B cell (primary cell): ENCODE measurements at regions not wholly inside any gene's neighbourhood (a gene's known extent, or its start where the extent isn't known, plus 50 kb on each side); places are given as distances from the start of the nearest gene placed in this dataset.
"Not testable (repeated sequence)": the region's sequence is repeated elsewhere in the genome, so short reads cannot be mapped to it uniquely, and the experiment has no call there.

Experiments used
- ATAC-seq: fragments of 200-7000 bp; cut with Tn5 transposase; one replicate; pipeline ENCODE4 v1.10.0; 2021; ENCODE audit warnings: low read depth, mild to moderate bottlenecking, moderate number of reproducible peaks, moderate library complexity
- CTCF ChIA-PET: fragments of 350-600 bp; sonication (Branson Sonifier 250); formaldehyde crosslinking; loops from one replicate; lab custom pipeline; 2021; ENCODE audit warnings: antibody characterized with exemption, inconsistent platforms; lab: Charles Lee
- POLR2A ChIA-PET: fragments of 350-600 bp; sonication (Branson Sonifier 250); formaldehyde crosslinking; loops from one replicate; lab custom pipeline; 2021; ENCODE audit warnings: antibody characterized with exemption; lab: Charles Lee
- DNase-seq: peaks from one replicate; pipeline ENCODE4 v3.0.0; 2013
- H2AFZ ChIP-seq: 2 replicates; pipeline ENCODE4 v1.6.1; 2012; ENCODE audit warnings: mild to moderate bottlenecking, low read depth, low read length; ENCODE audit not compliant: insufficient read depth, poor library complexity, severe bottlenecking
- H3K27ac ChIP-seq, 2 donors: 1 replicate in 1 of 2; 2 replicates in 1 of 2; pipeline ENCODE4 v1.5.1; 2012 to 2013; ENCODE audit warnings: low read length in 2 of 2, mild to moderate bottlenecking in 2 of 2, moderate library complexity in 1 of 2
- H3K27me3 ChIP-seq, 4 experiments: fragments of 200-600 bp in 1 of 4; sonication (generic) in 1 of 4; replicated peaks in 1 of 4; 1 replicate in 2 of 4; 2 replicates in 2 of 4; pipeline versions ENCODE4 v1.6.1 to v1.7.0; 2013 to 2016; ENCODE audit warnings: low read length in 3 of 4, mild to moderate bottlenecking in 2 of 4, mixed read lengths in 1 of 4, moderate library complexity in 1 of 4; ENCODE audit not compliant: insufficient read depth in 4 of 4, control insufficient read depth in 3 of 4; ENCODE audit errors: control extremely low read depth in 1 of 4
- H3K36me3 ChIP-seq, 2 experiments: replicated peaks in 1 of 2; 1 replicate in 1 of 2; 2 replicates in 1 of 2; pipeline versions ENCODE4 v1.6.1 to v1.7.1; 2013; ENCODE audit warnings: low read length in 1 of 2; ENCODE audit not compliant: insufficient read depth in 2 of 2, control insufficient read depth in 1 of 2; ENCODE audit errors: control extremely low read depth in 1 of 2, extremely low read depth in 1 of 2
- H3K4me1 ChIP-seq, 2 donors: fragments of 200-600 bp in 1 of 2; sonication (generic) in 1 of 2; 1 replicate in 1 of 2; 2 replicates in 1 of 2; pipeline versions ENCODE4 v1.5.1 to v1.6.1; 2013 to 2017; ENCODE audit warnings: low read length in 2 of 2; ENCODE audit not compliant: control insufficient read depth in 2 of 2, insufficient read depth in 2 of 2
- H3K4me2 ChIP-seq: replicated peaks from 2 replicates; pipeline ENCODE3; 2012; ENCODE audit warnings: mild to moderate bottlenecking, low read depth, low read length; ENCODE audit not compliant: poor library complexity, severe bottlenecking
- H3K4me3 ChIP-seq, 5 experiments: fragments of 200-600 bp in 1 of 5; sonication (generic) in 1 of 5; 1 replicate in 3 of 5; 2 replicates in 2 of 5; pipeline versions ENCODE4 v1.5.1 to v1.7.0; 2011 to 2016; ENCODE audit warnings: low read length in 4 of 5, mild to moderate bottlenecking in 4 of 5, low read depth in 2 of 5, control low read depth in 1 of 5, moderate library complexity in 1 of 5; ENCODE audit not compliant: insufficient read depth in 1 of 5; ENCODE audit errors: control extremely low read depth in 1 of 5, extremely low read depth in 1 of 5
- H3K79me2 ChIP-seq: fragments of 200-600 bp; sonication (generic); one replicate; pipeline ENCODE4 v1.6.0; 2016; ENCODE audit warnings: low read length; ENCODE audit not compliant: control insufficient read depth, insufficient read depth
- H3K9ac ChIP-seq: fragments of 200-600 bp; sonication (generic); 2 replicates; pipeline ENCODE4 v1.6.1; 2017; ENCODE audit warnings: mild to moderate bottlenecking, low read length, moderate library complexity
- H3K9me3 ChIP-seq, 3 donors: one replicate each; pipeline versions ENCODE4 v1.6.1 to v1.7.1; 2013; ENCODE audit warnings: low read length in 2 of 3; ENCODE audit not compliant: control insufficient read depth in 2 of 3, insufficient read depth in 1 of 3; ENCODE audit errors: control extremely low read depth in 1 of 3
- H4K20me1 ChIP-seq: 2 replicates; pipeline ENCODE4 v1.6.0; 2012; ENCODE audit warnings: mild to moderate bottlenecking, low read length; ENCODE audit not compliant: insufficient read depth, control insufficient read depth, poor library complexity, severe bottlenecking
- H3K27ac Mint-ChIP-seq: one replicate; pipeline ENCODE4 v1.8.0; 2021; ENCODE audit warnings: mixed read lengths
- H3K27me3 Mint-ChIP-seq: one replicate; pipeline ENCODE4 v1.8.0; 2021; ENCODE audit warnings: mixed read lengths
- H3K4me1 Mint-ChIP-seq: one replicate; pipeline ENCODE4 v1.8.0; 2021; ENCODE audit warnings: mixed read lengths
- H3K4me3 Mint-ChIP-seq: one replicate; pipeline ENCODE4 v1.8.0; 2021; ENCODE audit warnings: mixed read lengths
- H3K9me3 Mint-ChIP-seq: one replicate; pipeline ENCODE4 v1.8.0; 2022; ENCODE audit warnings: mixed read lengths; ENCODE audit not compliant: insufficient read depth
- WGBS: methylation state at CpG from one replicate; pipeline ENCODE4 v1.1.5; 2013; ENCODE audit warnings: missing lambda C conversion rate; ENCODE audit not compliant: insufficient coverage; 5-methylcytosine and 5-hydroxymethylcytosine counted together
- intact Hi-C: fragments of 100-400 bp; cut with micrococcal nuclease; formaldehyde crosslinking; loops from one replicate; pipeline ENCODE4 v1.10.0; 2022

DNA sequence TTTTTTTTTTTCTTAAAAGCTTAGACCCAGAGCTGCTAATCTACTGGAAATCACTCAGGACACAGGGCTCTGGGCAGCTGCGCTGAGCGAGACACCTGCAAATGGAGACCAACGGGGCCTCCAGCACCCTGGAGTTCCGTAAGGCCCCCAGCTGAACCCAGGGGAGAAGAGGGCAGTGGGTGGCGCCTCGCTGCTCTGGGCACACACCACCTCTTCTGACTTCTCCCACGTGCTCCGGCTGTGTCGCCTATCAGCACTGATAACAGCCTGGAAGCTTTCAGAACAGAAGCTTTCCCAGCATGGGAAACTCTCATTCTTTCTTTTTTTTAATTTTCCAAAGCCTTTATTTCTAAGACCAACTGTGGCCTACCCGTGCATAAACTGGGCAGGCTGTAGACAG, 2695.8 kb upstream of the TPTE start:
- H3K9me3 Mint-ChIP-seq = not testable (repeated sequence)

DNA sequence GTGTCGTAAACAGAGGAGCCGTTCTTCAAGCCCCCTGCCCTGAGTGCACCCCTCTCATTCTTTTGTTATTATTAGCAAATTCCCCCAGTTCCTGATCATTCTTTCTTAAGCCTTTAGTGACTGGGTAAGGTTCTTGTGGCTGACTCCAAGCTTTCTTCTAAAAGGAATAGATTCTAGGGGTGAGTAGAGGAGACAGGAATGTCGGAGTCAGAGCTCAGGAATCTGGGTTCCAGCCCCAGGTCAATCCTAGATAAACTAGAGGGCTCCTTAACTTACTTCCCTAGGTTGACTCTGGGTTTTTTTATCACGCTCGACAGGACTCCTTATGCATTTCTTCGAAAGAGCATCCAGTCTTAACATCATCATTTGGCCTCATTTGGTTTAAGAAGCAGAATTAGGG, 2695.2 kb upstream of the TPTE start:
- H3K4me1 Mint-ChIP-seq, DNase-seq, H3K4me1 ChIP-seq, H3K4me3 ChIP-seq, H3K79me2 ChIP-seq, H3K9me3 Mint-ChIP-seq, ATAC-seq, H3K36me3 ChIP-seq, H3K9me3 ChIP-seq, H3K27me3 ChIP-seq, H3K4me3 Mint-ChIP-seq, CTCF ChIA-PET, H3K27ac ChIP-seq, H3K27ac Mint-ChIP-seq, H4K20me1 ChIP-seq, H2AFZ ChIP-seq, POLR2A ChIA-PET, H3K4me2 ChIP-seq, H3K9ac ChIP-seq, H3K27me3 Mint-ChIP-seq, intact Hi-C loops: not testable (repeated sequence)
- WGBS = no CpG with 5 or more reads among the region's 6 CpGs

More for the DNA sequence above, 2695.8 kb upstream of the TPTE start:
- H3K4me1 ChIP-seq, CTCF ChIA-PET, H3K4me2 ChIP-seq, H3K4me3 ChIP-seq, intact Hi-C loops, H3K27me3 Mint-ChIP-seq, H3K36me3 ChIP-seq, H3K4me1 Mint-ChIP-seq, H3K9ac ChIP-seq, H3K27me3 ChIP-seq, ATAC-seq, H3K9me3 ChIP-seq, H3K27ac Mint-ChIP-seq, H3K79me2 ChIP-seq, DNase-seq, H3K4me3 Mint-ChIP-seq, H3K27ac ChIP-seq, POLR2A ChIA-PET, H2AFZ ChIP-seq, H4K20me1 ChIP-seq: not testable (repeated sequence)
- WGBS = no CpG with 5 or more reads among the region's 10 CpGs

DNA sequence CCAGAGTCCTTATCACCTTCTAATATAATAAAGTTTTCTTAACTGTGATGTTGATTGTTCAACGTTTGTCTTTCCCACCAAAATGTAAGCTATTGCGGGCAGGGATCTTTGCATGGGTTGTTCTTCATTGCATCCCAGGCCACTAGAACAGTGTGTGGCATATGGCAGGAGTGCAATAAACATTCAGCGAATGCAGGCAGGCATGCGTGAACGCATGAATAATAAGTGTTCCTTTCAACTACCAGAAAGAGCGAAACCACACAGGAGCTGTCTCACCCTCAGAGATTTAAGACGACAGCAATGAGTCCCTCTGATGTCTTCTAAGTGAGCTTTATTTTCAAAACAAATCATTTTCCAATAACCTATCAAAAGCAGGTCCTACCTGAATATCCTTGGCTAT, 2693.1 kb upstream of the TPTE start:
- H4K20me1 ChIP-seq, POLR2A ChIA-PET, H3K4me3 ChIP-seq, H3K27ac Mint-ChIP-seq, H3K79me2 ChIP-seq, H3K4me2 ChIP-seq, intact Hi-C loops, ATAC-seq, H3K4me1 Mint-ChIP-seq, DNase-seq, H3K9me3 Mint-ChIP-seq, H3K27ac ChIP-seq, CTCF ChIA-PET, H3K36me3 ChIP-seq, H3K27me3 Mint-ChIP-seq, H3K4me3 Mint-ChIP-seq, H3K4me1 ChIP-seq, H3K9me3 ChIP-seq, H2AFZ ChIP-seq, H3K27me3 ChIP-seq, H3K9ac ChIP-seq: not testable (repeated sequence)
- WGBS = no CpG with 5 or more reads among the region's 7 CpGs

DNA sequence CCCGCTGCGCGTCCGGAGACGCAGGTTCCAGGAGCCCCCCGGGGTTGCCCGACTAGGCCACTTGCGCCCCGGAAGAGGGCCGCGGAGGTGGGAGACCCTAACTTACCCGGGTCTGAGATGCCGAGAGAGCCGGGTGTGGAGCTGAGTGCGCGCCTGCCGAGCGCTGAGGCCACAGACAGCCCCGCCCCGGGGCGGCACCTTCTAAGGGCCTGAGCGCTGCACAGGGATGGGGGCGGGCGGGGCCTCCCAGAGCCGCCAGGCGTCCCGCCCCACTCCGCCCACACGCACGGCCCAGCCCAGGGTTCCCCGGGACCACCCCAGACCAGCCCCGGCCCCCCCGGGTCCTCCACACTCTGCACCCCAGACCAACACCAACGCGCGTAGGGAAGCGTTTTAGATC, 2692.0 kb upstream of the TPTE start:
- H3K9ac ChIP-seq, H3K27me3 Mint-ChIP-seq, H3K79me2 ChIP-seq, H3K4me2 ChIP-seq, H3K27me3 ChIP-seq, H3K9me3 ChIP-seq, H3K36me3 ChIP-seq, H2AFZ ChIP-seq, H3K4me1 Mint-ChIP-seq, ATAC-seq, POLR2A ChIA-PET, H3K4me3 Mint-ChIP-seq, CTCF ChIA-PET, DNase-seq, H3K27ac ChIP-seq, H3K9me3 Mint-ChIP-seq, intact Hi-C loops, H3K4me1 ChIP-seq, H3K27ac Mint-ChIP-seq, H4K20me1 ChIP-seq, H3K4me3 ChIP-seq: not testable (repeated sequence)
- no CpG with 5 or more reads among the region's 37 CpGs for WGBS
